CD4-positive, alpha-beta T cell treated with Interleukin-17A for 1 hour (primary cell): ENCODE measurements at regions not wholly inside any gene's neighbourhood (a gene's known extent, or its start where the extent isn't known, plus 50 kb on each side); places are given as distances from the start of the nearest gene placed in this dataset.

Experiments
- DNase-seq: peaks from one replicate; pipeline ENCODE4 v3.0.0-alpha.2; 2020

DNA sequence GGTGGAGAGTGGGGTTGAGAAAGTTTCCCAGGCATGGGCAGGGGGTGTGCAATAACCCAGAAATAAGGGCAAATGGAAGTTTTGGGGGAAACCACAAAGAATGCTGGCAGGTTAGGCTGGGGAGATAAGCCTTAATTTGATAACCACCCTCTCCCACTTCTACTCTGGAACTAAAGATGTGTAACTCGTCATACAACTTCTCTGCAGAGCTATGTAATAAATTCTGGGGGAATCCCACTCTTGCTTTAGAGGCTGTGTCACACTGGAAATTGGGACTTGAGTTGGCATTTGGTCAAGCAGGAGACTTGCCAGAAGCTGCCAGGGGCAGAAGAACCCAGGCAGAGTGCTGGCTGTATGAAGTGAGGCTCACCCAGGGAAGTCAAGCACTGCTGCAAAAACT, 170.9 kb upstream of the CPEB2 start:
- no peak for DNase-seq

DNA sequence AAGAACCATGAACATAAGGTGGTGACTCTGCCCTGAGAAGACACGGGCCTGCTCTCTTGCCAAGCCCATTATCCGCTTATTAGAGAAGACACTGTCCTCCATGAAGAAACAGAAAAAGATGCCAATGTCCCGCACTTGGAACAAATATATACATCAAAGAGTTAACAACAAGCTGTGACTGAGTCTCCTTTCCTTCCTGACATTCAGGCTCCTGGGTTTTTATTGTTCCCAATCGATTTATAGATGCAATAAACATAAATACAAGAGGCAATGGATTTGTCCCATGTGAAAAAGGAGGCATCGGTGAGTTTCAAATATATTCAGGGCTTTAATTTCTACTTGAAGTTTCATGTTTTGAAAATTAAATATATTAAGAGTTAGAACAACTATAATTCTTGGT, 169.2 kb upstream of the CPEB2 start:
- DNase-seq: no peak

DNA sequence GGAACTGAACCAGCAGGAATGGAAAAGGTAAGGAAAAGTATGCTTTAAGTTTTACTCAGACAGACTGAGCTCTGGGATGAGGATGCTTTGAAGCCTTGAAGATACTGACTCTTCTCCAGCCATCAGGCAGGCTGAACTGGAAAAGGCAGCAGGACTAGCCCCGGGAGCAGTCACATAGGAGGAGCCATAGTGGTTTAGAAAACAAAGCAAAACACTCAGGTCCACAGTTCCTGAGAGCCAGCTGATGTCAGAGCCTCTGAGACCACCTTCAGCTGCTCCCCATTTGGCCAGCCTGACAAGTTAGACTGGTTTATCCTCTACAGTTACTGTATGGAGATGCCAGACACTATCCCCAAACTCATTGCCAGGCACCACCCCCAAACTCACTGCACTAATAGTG, 167.9 kb upstream of the CPEB2 start:
- DNase-seq: no peak

DNA sequence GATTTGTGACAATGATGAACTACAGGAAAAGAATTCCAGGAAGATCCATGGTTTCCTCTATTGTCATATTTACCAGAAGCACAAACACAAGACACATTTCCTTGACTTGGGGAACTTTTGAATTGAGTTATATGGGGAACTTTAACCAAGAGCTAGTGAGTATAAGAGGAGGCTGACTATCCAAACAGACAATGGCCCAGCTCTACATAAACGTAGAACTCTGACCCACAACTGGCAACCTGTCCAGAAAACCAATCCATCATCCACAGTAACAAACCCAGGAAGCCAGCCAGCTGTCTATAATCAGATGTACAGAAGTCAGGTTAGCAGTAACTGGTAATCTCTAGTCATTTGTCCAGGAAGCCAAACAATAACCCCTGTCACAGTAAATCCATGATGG, 167.0 kb upstream of the CPEB2 start:
- no peak for DNase-seq

DNA sequence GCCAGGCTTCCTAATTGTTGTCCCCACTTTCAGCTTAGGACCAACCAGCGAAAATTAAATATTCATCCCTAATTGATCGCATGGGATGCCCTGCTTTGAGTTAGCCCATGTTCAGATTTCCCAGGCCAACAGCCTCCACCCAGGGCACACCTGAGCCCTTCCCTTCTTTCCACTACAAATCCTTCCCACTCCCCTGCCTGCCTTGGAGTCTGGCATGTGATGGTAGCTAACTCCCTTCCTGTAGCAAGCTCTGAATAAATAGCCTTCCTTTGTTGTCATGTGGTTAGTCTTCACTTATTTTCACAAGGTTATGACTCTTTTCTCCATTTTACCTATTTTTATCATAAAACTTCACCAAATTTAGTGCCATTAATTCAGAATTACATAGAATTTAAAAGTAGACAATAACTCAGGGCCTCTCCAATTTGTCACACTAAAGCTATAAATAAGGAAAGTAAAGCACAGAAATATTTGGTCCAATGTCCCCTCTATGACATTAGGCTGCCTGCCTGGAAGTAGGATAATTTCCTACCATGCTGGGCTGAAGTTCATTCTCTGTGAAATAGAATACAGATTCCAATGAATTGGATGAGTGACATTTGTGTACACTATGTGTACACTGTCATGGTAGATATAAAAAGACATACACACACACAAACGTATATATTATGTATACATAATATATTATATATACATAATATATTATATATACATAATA, 166.4 kb upstream of the CPEB2 start:
- DNase-seq: no peak

DNA sequence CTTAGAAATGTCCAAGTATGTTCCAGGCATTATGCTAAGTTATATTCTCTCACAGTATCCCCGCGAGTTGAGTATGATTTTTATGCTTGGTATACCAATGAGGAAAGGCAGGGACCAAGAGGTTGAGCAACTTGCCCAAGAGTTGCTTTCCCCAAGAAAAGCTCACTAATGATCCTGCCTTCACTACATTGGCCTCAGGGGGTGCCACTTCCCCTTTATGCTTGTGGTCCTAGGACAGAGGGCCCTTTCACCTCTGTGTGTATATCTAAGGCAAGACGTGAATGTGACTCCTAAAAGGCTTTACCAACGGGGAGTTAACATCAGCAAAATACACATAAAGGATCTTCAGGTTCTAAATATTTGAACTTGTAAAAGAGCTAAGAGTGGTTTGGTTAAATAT, 164.4 kb upstream of the CPEB2 start:
- DNase-seq: no peak

DNA sequence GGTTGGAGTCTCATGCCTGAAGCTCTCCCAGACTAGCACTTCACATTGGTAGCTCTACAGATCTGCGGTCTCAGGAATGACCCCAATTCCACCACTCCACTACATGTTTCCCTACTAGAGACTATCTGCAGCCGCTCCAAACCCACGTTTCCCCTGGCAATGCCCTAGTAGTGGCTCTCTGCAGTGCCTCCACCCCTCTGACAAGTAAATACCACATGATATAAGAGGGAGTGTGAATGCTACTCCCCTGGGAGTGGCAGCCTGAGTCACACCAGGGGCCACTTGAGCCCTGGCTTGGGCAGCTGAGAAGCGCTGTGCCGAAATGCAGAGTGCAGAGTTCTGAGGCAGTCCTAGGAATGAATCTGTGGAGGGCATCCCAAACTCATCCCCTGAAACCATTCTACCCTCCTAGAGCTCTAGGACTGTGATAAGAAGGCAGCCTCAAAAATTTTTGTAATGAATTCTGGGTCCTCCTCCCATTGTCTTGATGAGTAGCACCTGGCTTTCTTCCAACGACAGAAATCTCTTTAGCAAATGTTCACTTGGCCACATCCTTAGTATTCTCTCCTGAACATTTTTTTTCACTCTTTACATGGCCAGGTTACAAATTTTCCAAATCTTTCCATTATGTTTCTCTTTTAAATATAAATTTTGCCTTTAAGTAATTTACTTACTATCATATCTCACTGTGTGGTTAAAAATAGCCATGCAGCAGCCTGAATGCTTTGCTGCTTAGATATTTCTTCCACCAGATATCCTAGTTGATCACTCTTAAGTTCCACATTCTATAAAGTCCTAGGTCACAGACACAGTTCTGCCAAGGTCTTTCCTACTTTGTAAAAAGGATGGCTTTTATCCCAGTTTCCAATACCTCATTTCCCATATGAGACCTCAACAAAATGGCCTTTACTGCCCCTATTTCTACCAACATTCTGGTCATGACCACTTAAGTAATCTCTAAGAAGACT, 160.2 kb upstream of the CPEB2 start:
- no peak for DNase-seq

DNA sequence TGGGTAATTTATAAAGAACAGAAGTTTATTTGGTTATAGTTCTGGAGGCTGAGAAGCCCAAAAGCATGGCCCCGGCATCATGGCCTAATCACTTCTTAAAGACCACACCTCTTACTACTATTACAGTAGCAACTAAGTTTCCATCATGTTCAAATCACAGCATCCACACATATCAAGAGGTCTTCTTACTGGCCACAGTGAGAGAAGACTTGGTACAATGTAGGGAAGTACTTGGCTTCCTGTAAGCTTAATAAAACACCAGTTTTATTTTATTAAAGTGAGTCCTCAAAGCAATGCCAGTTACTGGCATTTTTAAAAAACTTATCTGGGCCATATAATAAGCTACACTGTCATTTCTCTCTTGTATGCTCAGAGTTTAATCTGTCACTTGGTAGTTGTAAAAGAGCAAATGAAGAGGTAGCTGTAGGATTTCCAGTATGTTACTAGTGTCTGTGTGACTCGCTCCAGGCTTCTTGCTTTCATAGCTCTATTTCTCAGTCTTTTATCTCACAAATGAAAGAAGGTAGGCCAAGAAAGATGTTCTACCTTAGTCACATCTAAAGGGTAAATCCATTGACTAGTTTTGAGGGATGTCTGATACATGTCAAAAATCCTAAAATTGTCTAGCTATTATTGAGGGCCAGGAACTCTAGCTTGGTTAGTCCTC, 159.2 kb upstream of the CPEB2 start:
- DNase-seq: no peak

DNA sequence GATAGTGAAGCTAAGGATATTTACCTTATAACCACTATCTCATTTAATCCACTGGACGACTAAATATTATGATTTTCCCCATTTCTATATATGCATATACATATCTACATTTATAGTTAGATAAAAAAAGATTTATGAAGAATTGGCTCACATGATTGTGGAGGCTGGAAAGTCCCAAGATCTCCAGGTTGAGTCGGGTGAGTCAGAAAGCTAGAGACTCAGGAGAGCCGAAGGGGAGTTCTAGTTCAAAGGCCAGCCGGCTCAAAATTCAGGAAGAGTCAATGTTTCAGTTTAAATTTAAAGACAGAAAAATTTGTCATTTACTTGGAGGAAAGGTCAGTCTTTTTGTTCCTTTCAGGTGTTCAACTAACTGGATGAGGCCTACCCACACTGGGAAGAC, 158.2 kb upstream of the CPEB2 start:
- DNase-seq: no peak

DNA sequence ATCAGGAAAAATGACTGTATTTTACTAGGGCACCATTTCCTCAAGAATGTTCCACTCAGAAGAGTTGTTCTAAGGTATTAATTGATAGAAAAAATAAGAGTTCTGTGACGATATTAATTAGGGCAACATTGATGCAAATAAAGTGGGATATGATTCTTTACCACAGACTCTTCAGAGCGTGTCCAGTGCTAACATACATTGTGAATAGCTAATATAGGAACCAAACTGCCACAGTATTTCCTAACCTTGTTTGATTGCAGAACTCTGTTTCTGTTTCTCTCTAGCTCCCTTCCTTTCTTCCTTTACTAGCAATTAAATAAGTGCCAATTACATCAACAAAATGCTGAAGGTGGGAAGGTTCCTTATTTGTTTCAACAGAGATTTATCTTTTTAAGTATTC, 154.1 kb upstream of the CPEB2 start:
- no peak for DNase-seq

DNA sequence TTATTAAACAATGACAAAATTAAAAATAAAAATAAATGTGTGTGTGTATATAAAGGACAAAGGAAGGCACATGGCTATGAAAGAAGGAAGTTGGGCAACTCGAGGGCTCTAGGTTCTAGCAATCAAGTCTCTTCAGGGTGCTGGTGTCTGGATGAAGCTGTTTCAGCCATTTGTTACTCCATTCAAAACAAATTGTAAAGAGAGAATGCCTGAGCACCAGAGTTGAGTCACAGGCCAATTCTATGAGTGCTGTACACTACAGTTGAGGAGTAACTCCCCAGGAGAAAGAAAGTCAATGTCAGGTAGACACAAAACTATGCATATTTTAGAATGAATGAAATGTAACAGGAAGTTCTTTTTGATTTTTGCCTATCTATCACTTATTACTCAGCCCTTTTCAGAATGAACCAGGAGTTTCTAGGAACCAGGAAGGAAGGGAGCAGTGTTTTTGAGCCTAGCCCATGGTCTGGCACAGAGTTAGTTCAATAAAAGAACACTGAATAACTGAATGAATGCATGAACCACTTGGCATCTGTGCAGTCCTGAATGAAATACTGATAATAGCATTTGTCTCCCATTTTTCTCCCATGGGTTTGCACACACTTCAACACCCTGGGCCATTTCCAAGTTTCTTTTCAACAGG, 151.7 kb upstream of the CPEB2 start:
- no peak for DNase-seq

DNA sequence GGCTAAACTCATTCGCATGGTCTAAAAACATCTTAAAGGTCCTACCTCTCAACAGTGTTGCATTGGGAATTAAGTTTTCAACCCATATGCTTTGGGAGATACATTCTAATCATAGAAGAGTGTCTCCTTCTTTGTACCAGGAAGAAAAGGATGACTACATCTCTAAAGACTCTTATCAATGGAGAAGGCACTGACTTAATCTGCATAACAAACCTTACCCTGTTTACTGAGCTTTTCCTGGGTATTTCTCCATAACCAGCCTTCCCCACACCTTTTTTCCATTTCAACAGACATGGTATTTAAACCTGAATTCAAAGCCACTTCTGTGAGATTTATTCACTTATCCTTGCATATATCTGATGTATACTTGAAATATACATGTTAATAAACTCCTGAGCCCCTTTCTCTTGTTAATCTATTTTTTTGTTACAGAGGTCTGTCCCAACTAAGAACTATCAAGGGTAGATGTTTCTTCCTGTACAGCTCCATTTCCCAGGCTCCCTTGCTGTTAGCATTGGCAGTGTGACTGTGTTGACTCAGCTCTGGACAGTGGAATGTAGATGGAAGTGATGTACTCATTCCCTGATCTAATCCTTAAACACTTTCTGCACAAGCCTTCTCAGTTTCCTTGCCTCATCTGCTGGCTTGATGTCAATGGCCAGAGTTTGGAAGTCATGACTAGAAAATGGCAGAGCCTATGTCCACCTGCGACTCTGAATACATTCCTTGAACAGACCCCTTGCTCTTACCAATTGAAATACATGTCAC, 148.9 kb upstream of the CPEB2 start:
- no peak for DNase-seq

DNA sequence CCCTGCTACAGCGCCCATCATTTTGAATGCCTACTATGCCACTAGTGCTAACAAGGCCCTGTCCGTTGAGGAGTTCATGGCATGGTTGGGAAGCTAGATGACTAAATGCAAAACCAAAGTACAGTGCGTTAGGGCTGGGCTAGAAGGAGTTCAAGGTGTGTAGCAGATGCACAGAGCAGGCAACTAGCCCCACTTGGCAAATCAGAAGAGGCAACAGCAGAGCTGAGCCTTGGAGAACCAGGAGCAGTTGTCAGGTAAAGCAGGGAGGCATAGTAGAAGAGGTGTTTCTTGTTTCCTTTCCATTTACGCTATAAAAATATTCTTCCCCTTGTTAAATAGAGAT, 146.6 kb upstream of the CPEB2 start:
- DNase-seq: no peak

DNA sequence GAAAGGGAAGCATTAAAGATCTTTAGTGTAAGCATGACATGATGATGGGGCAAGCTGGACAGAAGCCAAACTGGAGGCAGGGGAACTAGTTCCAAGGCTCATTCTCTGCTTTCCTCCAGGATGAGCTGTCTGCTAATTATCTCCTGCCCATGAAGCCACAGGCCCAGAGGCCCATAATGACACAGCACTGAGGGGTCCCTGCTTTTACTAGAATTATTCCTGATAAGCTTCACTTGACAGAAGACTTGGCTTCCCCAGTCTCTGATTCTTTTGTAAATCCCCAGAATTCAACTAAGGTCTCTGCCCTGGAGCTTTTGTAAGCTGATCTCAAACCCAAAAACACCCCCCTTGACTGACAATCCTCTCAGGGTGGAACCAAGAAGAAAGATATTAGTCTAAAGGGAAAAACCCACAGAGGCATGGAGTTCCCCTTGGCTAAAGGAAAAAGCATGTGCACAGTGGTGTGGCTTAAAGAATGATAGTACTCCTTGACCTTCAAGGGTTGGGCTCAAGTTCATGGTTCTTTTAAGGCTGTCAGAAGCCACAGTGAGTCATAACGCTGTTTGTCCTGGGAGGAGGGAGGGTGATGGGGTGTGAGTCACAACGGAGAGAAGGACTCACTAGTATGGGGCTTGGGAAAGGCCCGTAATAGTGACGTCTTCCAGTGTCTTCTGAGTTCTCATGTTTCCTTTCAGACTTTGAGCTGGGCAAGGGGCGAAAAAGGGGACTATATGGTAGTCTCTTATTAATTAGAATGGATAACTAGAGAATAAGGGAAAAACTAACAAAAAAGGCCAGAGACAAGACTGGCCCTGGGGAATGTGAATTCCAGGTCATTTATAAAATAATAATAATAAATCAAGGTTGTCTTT, 146.0 kb upstream of the CPEB2 start:
- DNase-seq: peak; percentile 21

DNA sequence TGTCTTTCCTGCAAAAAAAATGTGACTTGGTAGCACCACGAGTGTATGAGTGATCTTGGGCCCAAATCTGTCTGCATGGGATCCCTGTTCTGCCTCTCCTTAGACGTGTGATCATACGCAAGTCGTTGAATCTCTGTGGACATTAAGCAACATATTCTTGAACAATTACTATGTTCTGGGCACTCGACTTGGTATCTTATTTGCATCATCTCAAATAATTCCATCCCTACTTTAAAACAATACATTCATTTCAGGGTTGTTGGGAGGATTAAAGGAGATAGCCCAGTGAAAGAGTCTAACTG, 145.4 kb upstream of the CPEB2 start:
- no peak for DNase-seq

DNA sequence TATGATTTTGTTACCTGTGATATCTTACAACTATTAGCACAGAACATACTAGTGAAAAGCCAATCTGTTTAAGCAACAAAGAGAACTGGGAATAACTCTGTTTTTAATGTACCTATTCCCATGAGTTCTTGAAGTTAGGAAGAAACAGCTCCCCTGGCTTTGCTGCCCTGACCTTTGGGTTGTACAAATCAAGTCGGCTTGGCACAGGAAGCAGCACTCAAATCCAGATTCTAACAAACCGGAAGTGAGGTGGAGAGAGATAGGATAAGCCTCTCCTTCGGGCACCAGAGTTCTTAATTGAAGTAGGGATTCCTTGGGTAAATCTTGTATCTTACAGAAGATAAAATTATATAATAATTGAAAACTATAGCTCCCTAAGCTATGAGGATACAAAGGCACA, 144.8 kb upstream of the CPEB2 start:
- DNase-seq: no peak

DNA sequence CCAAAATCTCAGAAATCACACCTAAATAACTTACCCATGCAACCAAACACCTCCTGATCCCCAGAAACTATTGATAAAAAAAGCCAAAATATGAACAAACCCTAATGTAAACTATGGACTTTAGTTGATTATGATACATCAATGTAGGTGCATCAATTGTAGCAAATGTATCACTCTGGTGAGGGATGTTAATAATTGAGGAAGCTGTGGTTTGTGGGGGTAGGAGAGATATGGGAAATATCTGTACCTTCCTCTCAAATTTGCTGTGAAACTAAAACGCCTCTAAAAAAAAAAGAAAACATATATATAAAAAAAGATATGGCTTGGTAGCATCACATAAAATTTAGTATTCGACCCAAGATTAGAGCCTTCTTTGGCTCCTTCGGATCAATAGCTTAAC, 144.3 kb upstream of the CPEB2 start:
- DNase-seq: no peak

DNA sequence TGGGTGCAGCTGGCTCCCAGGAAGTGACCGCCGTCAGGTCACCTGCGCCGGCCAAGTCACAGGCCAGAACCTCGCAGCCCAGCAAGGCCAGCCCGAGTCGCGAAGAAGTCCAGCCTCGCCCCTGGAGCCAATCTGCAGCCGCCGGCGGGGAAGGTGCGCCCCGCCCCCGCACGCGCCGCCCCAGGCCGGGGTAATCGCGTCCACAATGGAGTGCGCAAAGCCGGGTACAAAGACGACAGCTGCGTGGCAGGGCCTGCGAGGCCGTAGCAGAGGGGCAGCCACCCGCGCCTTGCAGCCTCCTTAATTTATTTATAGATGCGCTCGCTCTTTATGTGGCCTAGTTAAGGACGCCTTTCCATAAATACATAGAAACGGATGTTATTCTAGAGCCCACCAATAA, 139.4 kb upstream of the CPEB2 start:
- no peak for DNase-seq

DNA sequence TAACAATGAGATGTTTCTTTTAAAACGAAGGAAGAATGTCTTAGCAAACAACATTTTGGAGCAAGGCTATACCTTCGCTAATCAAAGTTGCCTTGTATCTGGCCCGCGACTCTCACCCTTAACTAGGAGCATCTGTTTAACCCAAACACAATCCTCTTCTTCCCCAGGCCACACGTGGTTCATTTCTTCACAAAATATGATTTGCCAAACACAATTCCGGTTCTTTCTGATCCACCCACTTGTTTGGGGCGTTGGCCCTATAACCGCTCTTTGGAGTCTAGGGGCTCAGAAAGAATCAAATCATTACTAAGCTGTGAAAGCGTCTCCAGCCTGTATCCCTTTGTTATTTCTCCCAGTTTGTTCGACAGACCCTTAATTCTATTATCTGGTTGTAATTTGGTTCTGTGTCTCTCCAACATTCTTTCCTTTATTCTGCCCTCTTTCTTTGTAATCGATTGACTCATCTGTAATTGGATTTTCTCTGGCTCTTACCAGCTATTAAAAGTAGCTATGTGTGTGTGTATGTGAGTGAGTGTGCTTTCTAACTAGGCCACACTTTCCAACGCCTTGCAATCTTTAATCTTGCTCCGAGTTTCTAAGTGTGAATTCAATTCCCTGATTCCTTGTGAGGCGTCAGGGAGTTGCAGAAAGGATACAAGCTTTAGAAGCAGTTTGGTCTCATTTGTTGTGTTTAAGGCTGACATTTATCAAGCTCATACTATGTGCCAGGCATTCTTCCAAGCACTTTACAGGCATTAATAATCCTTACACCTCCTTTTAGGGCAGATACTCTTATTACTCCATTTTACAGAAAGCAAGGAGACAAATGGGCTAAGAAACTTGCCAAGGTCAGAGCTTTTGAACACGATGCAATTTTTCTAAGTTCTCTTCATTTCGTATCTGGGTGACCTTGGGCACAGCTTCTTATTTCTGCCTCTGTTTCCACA, 138.6 kb upstream of the CPEB2 start:
- DNase-seq: no peak

DNA sequence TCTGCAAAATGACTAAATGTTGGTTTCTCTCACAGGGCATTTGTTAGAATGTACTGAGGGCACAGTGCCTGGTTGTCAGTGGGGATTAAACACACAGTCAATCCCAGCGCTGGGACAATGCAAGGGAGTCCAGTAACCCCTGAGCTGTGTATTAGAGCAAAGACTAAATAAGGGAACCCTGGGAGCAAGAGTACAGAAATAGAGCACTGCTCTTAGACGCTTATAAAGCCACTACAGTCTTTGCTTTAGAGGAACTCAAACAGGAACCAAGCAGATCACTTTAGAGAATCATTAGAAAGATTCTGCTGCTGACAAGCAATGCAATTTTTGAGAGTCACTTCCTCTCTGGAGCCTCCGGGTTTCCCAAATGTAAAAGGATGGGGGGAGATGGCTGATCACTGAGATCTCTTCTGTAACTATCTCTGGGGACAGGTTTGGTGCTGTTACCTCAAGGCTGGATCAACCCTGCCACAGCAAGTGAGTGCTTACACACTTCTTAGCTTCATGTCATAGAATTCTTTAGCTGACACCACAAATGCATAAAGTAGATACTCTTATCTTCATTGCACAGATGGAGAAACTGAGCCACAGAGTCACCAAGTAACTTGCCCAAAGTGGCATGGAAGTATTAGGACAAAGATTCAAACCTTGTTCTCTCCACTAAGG, 137.8 kb upstream of the CPEB2 start:
- DNase-seq: no peak
